PFSK-1 (cell line): ENCODE measurements at regions not wholly inside any gene's neighbourhood (a gene's known extent, or its start where the extent isn't known, plus 50 kb on each side); places are given as distances from the start of the nearest gene placed in this dataset.

Experiments
- TAF1 ChIP-seq: IDR thresholded peaks from 2 replicates; pipeline ENCODE4 v1.6.1; 2012; ENCODE audit warnings: low read length, control low read depth, borderline replicate concordance; ENCODE audit not compliant: insufficient read depth
- TF ChIP-seq, protein P1 (sequence below), 2 experiments: IDR thresholded peaks; 2 replicates each; pipeline versions ENCODE4 v1.6.1 to v1.8.0; 2011 to 2012; ENCODE audit warnings: low read depth in 2 of 2, low read length in 2 of 2, control low read depth in 1 of 2, inconsistent platforms in 1 of 2, mild to moderate bottlenecking in 1 of 2, moderate library complexity in 1 of 2; ENCODE audit not compliant: insufficient read depth in 1 of 2

DNA sequence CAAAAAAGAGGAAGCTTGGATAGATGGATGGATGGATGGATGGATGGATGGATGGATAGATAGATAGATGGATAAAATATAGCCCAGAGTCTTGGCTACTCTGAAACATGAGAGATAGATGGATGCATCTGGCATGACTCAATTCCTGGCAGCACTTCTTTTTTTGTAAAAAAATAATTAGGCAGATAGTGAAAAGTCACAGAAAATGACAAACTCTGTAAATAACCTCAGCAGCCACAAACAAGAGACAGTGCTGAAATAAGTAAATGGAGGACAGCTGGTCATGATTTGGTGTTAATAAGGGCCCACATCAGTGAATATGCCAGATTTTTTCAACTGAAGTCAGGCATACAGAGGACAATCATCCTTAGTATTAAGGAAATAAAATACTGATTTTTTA lies 585.0 kb upstream of the GCFC2 start:
- TF ChIP-seq, protein P1, sequence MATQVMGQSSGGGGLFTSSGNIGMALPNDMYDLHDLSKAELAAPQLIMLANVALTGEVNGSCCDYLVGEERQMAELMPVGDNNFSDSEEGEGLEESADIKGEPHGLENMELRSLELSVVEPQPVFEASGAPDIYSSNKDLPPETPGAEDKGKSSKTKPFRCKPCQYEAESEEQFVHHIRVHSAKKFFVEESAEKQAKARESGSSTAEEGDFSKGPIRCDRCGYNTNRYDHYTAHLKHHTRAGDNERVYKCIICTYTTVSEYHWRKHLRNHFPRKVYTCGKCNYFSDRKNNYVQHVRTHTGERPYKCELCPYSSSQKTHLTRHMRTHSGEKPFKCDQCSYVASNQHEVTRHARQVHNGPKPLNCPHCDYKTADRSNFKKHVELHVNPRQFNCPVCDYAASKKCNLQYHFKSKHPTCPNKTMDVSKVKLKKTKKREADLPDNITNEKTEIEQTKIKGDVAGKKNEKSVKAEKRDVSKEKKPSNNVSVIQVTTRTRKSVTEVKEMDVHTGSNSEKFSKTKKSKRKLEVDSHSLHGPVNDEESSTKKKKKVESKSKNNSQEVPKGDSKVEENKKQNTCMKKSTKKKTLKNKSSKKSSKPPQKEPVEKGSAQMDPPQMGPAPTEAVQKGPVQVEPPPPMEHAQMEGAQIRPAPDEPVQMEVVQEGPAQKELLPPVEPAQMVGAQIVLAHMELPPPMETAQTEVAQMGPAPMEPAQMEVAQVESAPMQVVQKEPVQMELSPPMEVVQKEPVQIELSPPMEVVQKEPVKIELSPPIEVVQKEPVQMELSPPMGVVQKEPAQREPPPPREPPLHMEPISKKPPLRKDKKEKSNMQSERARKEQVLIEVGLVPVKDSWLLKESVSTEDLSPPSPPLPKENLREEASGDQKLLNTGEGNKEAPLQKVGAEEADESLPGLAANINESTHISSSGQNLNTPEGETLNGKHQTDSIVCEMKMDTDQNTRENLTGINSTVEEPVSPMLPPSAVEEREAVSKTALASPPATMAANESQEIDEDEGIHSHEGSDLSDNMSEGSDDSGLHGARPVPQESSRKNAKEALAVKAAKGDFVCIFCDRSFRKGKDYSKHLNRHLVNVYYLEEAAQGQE (IDR thresholded peaks at IDR 0.05; ENCODE audit: insufficient read depth in 1 of 2, low read depth in 2 of 2, low read length in 2 of 2), result no peak
- no peak for TF ChIP-seq TAF1
